B cell (primary cell): ENCODE measurements at regions not wholly inside any gene's neighbourhood (a gene's known extent, or its start where the extent isn't known, plus 50 kb on each side); places are given as distances from the start of the nearest gene placed in this dataset.

Source experiments
- ATAC-seq: fragments of 200-7000 bp; cut with Tn5 transposase; one replicate; pipeline ENCODE4 v1.10.0; 2021; ENCODE audit warnings: low read depth, mild to moderate bottlenecking, moderate number of reproducible peaks, moderate library complexity
- CTCF ChIA-PET: fragments of 350-600 bp; sonication (Branson Sonifier 250); formaldehyde crosslinking; loops from one replicate; lab custom pipeline; 2021; ENCODE audit warnings: antibody characterized with exemption, inconsistent platforms; lab: Charles Lee
- POLR2A ChIA-PET: fragments of 350-600 bp; sonication (Branson Sonifier 250); formaldehyde crosslinking; loops from one replicate; lab custom pipeline; 2021; ENCODE audit warnings: antibody characterized with exemption; lab: Charles Lee
- DNase-seq: peaks from one replicate; pipeline ENCODE4 v3.0.0; 2013
- H2AFZ ChIP-seq: 2 replicates; pipeline ENCODE4 v1.6.1; 2012; ENCODE audit warnings: mild to moderate bottlenecking, low read depth, low read length; ENCODE audit not compliant: insufficient read depth, poor library complexity, severe bottlenecking
- H3K27ac ChIP-seq, 2 donors: 1 replicate in 1 of 2; 2 replicates in 1 of 2; pipeline ENCODE4 v1.5.1; 2012 to 2013; ENCODE audit warnings: low read length in 2 of 2, mild to moderate bottlenecking in 2 of 2, moderate library complexity in 1 of 2
- H3K27me3 ChIP-seq, 4 experiments: fragments of 200-600 bp in 1 of 4; sonication (generic) in 1 of 4; replicated peaks in 1 of 4; 1 replicate in 2 of 4; 2 replicates in 2 of 4; pipeline versions ENCODE4 v1.6.1 to v1.7.0; 2013 to 2016; ENCODE audit warnings: low read length in 3 of 4, mild to moderate bottlenecking in 2 of 4, mixed read lengths in 1 of 4, moderate library complexity in 1 of 4; ENCODE audit not compliant: insufficient read depth in 4 of 4, control insufficient read depth in 3 of 4; ENCODE audit errors: control extremely low read depth in 1 of 4
- H3K36me3 ChIP-seq, 2 experiments: replicated peaks in 1 of 2; 1 replicate in 1 of 2; 2 replicates in 1 of 2; pipeline versions ENCODE4 v1.6.1 to v1.7.1; 2013; ENCODE audit warnings: low read length in 1 of 2; ENCODE audit not compliant: insufficient read depth in 2 of 2, control insufficient read depth in 1 of 2; ENCODE audit errors: control extremely low read depth in 1 of 2, extremely low read depth in 1 of 2
- H3K4me1 ChIP-seq, 2 donors: fragments of 200-600 bp in 1 of 2; sonication (generic) in 1 of 2; 1 replicate in 1 of 2; 2 replicates in 1 of 2; pipeline versions ENCODE4 v1.5.1 to v1.6.1; 2013 to 2017; ENCODE audit warnings: low read length in 2 of 2; ENCODE audit not compliant: control insufficient read depth in 2 of 2, insufficient read depth in 2 of 2
- H3K4me2 ChIP-seq: replicated peaks from 2 replicates; pipeline ENCODE3; 2012; ENCODE audit warnings: mild to moderate bottlenecking, low read depth, low read length; ENCODE audit not compliant: poor library complexity, severe bottlenecking
- H3K4me3 ChIP-seq, 5 experiments: fragments of 200-600 bp in 1 of 5; sonication (generic) in 1 of 5; 1 replicate in 3 of 5; 2 replicates in 2 of 5; pipeline versions ENCODE4 v1.5.1 to v1.7.0; 2011 to 2016; ENCODE audit warnings: low read length in 4 of 5, mild to moderate bottlenecking in 4 of 5, low read depth in 2 of 5, control low read depth in 1 of 5, moderate library complexity in 1 of 5; ENCODE audit not compliant: insufficient read depth in 1 of 5; ENCODE audit errors: control extremely low read depth in 1 of 5, extremely low read depth in 1 of 5
- H3K79me2 ChIP-seq: fragments of 200-600 bp; sonication (generic); one replicate; pipeline ENCODE4 v1.6.0; 2016; ENCODE audit warnings: low read length; ENCODE audit not compliant: control insufficient read depth, insufficient read depth
- H3K9ac ChIP-seq: fragments of 200-600 bp; sonication (generic); 2 replicates; pipeline ENCODE4 v1.6.1; 2017; ENCODE audit warnings: mild to moderate bottlenecking, low read length, moderate library complexity
- H3K9me3 ChIP-seq, 3 donors: one replicate each; pipeline versions ENCODE4 v1.6.1 to v1.7.1; 2013; ENCODE audit warnings: low read length in 2 of 3; ENCODE audit not compliant: control insufficient read depth in 2 of 3, insufficient read depth in 1 of 3; ENCODE audit errors: control extremely low read depth in 1 of 3
- H4K20me1 ChIP-seq: 2 replicates; pipeline ENCODE4 v1.6.0; 2012; ENCODE audit warnings: mild to moderate bottlenecking, low read length; ENCODE audit not compliant: insufficient read depth, control insufficient read depth, poor library complexity, severe bottlenecking
- H3K27ac Mint-ChIP-seq: one replicate; pipeline ENCODE4 v1.8.0; 2021; ENCODE audit warnings: mixed read lengths
- H3K27me3 Mint-ChIP-seq: one replicate; pipeline ENCODE4 v1.8.0; 2021; ENCODE audit warnings: mixed read lengths
- H3K4me1 Mint-ChIP-seq: one replicate; pipeline ENCODE4 v1.8.0; 2021; ENCODE audit warnings: mixed read lengths
- H3K4me3 Mint-ChIP-seq: one replicate; pipeline ENCODE4 v1.8.0; 2021; ENCODE audit warnings: mixed read lengths
- H3K9me3 Mint-ChIP-seq: one replicate; pipeline ENCODE4 v1.8.0; 2022; ENCODE audit warnings: mixed read lengths; ENCODE audit not compliant: insufficient read depth
- CTCF ChIP-seq: fragments of 200-600 bp; IDR thresholded peaks from one replicate; pipeline ENCODE4 v1.8.0; 2022; ENCODE audit warnings: antibody characterized with exemption, mild to moderate bottlenecking
- EZH2 ChIP-seq: IDR thresholded peaks from 2 replicates; pipeline ENCODE4 v1.6.1; 2012; ENCODE audit warnings: borderline replicate concordance, low read depth, mild to moderate bottlenecking, moderate library complexity, low read length; ENCODE audit not compliant: insufficient read depth, poor library complexity, severe bottlenecking
- whole genome bisulfite sequencing: methylation state at CpG from one replicate; pipeline ENCODE4 v1.1.5; 2013; ENCODE audit warnings: missing lambda C conversion rate; ENCODE audit not compliant: insufficient coverage; 5-methylcytosine and 5-hydroxymethylcytosine counted together
- intact Hi-C: fragments of 100-400 bp; cut with micrococcal nuclease; formaldehyde crosslinking; loops from one replicate; pipeline ENCODE4 v1.10.0; 2022

GRCh38 chr1:221919341-221919740 lies 177.5 kb upstream of the DUSP10 start:
- no CpG with 5 or more reads among the region's 1 CpG for WGBS
- ChIA-PET CTCF (no interaction called here), POLR2A (no interaction called here)
- Histone ChIP-seq H3K4me2 (no peak overlapping the region), H3K36me3 (no peaks in the 10 kb centered on the region), H3K9ac (no peak overlapping the region), H3K79me2 (no peaks in the 10 kb centered on the region), H2AFZ (no peak overlapping the region), H3K4me3 (no peak overlapping the region), H3K27me3 (no peaks in the 10 kb centered on the region), H3K27ac (no peak overlapping the region), H4K20me1 (no peaks in the 10 kb centered on the region), H3K9me3 (no peaks in the 10 kb centered on the region), H3K4me1 (no peaks in the 10 kb centered on the region)
- H3K4me1 Mint-ChIP-seq, result no peaks in the 10 kb centered on the region
- H3K27me3 Mint-ChIP-seq, result no peaks in the 10 kb centered on the region
- H3K27ac Mint-ChIP-seq, result no peak overlapping the region
- no peaks in the 10 kb centered on the region for H3K9me3 Mint-ChIP-seq
- TF ChIP-seq CTCF (no peak), EZH2 (no peak)
- ATAC-seq (no peak), DNase-seq (no peak)
- intact Hi-C loops, result no loop called here
- no peak overlapping the region for H3K4me3 Mint-ChIP-seq

- intact Hi-C loops, result no loop called here
- H3K4me1 Mint-ChIP-seq, result peaks cover 11% of the 10 kb centered on the region
- 94% methylated on average over 1 of the region's 5 CpGs for WGBS
These were observed 174.3 kb upstream of the DUSP10 start for GRCh38 chr1:221916176-221916575.

More at GRCh38 chr1:221916176-221916575, 174.3 kb upstream of the DUSP10 start:
- no peaks in the 10 kb centered on the region for H4K20me1 ChIP-seq
- ATAC-seq (no peak), DNase-seq (no peak)
- H3K4me3 Mint-ChIP-seq, result no peak overlapping the region
- H3K9me3 Mint-ChIP-seq, result no peaks in the 10 kb centered on the region
- H3K4me3 ChIP-seq, result no peak overlapping the region
- peaks cover 4 to 10% of the 10 kb centered on the region in 2 donors for H3K4me1 ChIP-seq
- H3K27me3 ChIP-seq, result no peaks in the 10 kb centered on the region
- H2AFZ ChIP-seq, result no peak overlapping the region
- no peak overlapping the region for H3K27ac ChIP-seq
- H3K79me2 ChIP-seq, result no peaks in the 10 kb centered on the region
- H3K9ac ChIP-seq, result no peak overlapping the region
- H3K4me2 ChIP-seq, result no peak overlapping the region
- POLR2A ChIA-PET, result no interaction called here
- H3K36me3 ChIP-seq, result no peaks in the 10 kb centered on the region
- TF ChIP-seq EZH2, result no peak
- no peaks in the 10 kb centered on the region for H3K27me3 Mint-ChIP-seq
- no peak overlapping the region for H3K27ac Mint-ChIP-seq
- CTCF ChIA-PET, result no interaction called here
- H3K9me3 ChIP-seq, result no peaks in the 10 kb centered on the region
